Ammon's horn (tissue), 1 donor: ENCODE measurements at regions not wholly inside any gene's neighbourhood (a gene's known extent, or its start where the extent isn't known, plus 50 kb on each side); places are given as distances from the start of the nearest gene placed in this dataset.
A peak's percentile ranks its signal among the peaks of the same experiment; 100 is the strongest.
"Not testable (repeated sequence)": the region's sequence is repeated elsewhere in the genome, so short reads cannot be mapped to it uniquely, and the experiment has no call there.

Source experiments
- DNase-seq: peaks from one replicate; pipeline ENCODE4 v3.0.0-alpha.2; 2016; ENCODE audit warnings: low spot score

DNA sequence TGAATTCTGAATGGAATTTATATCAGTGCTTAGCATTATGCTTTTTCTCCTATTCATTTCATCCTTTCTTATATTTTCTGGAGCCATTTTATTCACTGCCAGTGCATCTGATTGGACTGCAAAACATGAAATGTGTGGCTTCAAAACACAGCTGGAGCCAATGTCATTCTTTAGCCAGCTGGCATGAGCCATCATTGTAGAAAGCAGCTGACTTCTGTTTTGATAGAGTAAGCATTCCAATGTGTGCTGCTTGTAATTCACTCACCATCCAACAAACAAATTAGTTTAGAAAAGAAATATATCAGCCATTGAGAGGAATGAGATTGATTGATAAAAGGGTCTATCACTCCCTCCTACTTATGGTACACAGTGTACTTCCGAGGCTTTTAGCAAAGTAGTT, 2616.0 kb downstream of the ARAP2 start:
- DNase-seq, result peak; percentile 43

DNA sequence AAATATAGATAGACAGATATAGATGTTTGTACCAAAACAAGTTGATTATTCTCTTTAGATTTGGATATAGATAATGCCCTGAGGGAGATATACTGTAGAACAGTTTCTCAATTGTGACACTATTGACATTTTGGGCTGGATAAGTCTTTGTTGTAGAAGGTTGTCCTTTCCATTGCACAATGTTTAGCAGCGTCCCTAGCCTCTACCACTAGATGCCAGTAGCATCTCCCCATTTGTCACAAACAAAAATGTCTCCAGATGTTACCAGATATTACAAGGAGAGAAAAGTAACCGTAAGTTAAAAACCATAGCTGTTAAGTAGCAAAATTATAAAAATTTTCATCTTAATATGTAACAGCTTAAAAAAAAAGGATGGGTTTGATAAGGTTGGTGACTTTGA, 2595.3 kb downstream of the ARAP2 start:
- DNase-seq, result no peak

DNA sequence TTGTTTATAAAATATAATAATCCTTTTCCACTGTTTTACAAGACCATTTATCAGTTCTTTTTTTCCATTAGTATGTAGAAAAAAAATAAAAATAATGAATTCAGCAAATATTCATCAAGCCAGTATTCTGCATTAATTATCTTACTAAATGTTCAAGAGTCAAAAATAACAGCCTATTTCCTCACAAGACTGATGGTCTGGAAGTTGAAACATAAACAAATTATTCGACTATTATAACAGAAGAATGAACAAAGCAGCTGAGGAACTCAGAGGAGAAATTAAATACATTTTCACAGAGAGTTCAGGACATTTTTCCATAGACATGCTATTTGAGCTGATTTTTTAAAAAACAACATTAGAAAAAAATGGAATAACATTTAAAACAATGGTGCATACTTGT, 2594.8 kb downstream of the ARAP2 start:
- no peak for DNase-seq

DNA sequence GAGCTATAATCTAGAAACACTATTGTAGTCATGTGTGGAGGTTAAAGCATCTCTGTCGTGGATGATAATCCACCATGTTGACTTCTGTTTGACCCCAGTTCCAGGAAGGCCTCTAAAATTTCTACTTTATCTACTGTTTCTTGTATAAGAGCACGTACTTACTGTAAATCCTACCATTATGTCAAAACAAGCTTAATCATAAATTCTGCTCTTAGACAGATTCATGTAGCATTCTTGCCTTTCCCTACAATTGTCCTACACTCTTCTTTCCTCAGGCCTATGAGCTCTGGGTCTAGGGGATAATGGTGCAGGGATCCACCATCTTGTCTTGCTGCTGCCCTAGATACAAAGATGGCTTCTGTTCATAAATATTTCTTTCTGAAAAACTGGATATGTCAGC, 2594.3 kb downstream of the ARAP2 start:
- DNase-seq, result no peak

DNA sequence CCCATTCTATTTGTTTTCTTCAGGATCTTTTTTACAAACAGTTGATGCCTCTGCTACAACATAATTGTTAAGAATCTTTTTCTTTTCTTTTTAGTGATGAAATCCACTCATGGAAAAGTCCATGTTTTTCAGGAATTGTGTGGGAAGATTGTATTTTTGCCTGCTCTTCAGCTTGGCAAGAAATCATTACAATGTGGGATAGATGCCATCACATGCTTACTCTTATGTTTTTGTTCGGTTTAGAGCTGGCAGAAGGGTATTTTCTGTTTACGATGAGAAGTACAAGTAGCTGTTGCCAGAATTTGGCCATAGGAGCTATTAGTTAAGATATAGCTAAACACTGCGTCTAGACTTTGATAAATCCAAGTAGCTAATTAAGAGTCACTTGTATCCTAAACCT, 2585.3 kb downstream of the ARAP2 start:
- peak; percentile 13 for DNase-seq

DNA sequence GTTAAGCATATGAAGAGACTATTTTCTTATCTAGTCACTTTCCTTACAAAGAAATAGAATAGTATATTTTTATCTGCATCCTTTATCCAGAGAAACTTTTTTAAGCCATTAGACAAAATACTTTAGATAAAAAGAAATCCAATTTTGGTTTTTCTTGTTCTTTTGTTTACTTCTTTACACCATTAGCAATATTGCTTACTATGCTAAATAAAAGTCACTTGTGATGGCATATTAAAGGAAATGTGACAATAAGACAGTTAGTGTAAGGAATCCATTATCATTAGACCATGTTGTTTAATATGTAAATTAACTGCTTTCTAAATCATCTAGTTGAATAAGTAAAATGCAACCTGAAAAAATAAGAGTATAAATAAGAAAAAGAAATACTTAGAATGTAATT, 2582.7 kb downstream of the ARAP2 start:
- no peak for DNase-seq

DNA sequence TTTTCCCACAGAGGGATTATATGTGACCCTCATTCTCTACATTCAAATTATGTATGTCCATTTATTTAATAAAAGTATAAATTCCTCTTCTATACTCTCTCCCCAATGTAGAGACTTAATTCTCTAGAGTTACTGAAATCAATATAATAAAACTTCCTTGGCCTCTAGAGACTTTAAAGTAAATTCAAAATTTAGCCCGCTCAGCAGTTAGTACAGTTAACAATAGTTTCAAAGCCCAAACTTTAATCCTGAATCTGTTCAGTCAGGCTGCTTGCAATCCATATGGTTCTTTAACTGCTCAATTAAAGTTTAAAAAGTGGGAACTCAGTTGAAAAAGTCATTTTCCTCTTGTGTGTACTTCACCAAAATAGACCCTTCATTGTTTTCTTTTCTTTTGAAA, 2558.4 kb downstream of the ARAP2 start:
- DNase-seq, result no peak

DNA sequence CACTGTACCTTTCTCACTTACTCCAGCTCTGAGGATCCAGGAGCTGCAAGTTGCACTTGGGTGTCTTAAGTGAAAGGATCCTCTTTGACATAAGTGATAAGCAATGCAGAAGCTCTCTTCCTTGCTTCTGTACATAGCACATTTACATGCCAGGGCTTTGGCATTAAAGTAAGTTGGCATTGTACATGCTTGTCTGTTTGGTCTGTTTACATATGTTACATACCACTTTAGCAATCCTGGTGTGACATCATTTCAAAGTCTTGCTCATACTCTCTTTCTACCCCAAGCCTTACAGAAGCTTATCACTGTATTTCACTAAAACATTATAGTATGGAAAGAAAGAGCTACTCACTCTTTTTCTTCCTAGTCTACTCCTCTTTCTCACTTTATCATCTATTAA, 2548.3 kb downstream of the ARAP2 start:
- no peak for DNase-seq

DNA sequence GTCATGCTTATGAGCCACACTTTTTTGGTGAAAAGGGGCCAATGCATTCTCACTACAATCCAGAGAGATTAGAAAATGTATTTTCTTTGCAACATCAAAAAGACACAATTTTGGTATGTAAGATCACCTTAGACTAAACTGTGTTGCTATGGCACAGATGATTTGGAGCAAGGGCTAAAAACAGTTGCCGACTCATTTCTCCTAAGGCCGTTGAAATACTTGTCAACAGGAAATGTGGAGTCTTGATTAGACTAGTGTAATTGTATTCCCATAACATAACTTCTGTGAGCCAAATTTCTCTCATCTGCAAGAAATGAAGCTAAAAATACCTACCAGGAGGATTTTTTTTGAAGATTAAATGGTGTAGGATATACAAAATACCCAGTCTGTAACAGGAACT, 2547.7 kb downstream of the ARAP2 start:
- no peak for DNase-seq

DNA sequence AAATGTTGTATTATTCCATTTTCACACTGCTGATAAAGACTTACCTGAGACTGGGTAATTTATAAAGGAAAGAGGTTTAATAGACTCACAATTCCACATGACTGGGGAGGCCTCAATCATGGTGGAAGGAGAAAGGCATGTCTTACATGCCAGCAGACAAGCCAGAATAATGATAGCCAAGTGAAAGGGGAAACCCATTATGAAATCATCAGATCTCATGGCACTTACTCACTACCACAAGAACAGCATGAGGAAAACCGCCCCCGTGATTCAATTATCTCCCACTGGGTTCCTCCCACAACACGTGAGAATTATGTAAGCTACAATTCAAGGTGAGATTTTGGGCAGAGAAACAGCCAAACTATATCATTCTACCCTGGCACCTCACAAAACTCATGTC, 2535.1 kb downstream of the ARAP2 start:
- no peak for DNase-seq

DNA sequence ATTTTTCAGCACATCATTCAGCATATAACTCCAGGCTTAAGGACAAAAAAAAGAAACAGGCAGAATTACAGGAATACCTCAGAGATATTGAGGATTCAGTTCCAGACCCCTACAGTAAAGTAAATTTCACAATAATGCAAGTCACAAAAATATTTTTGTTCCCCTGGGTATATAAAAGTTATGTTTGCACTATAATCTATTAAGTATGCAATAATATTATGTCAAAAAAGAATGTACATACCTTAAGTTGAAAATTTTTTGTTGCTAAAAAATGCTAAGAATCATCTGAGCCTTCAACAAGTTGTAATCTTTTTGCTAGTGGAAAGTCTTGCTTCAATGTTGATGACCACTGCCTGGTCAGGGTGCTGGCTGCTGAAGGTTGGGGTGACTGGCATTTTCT, 2532.5 kb downstream of the ARAP2 start:
- no peak for DNase-seq

DNA sequence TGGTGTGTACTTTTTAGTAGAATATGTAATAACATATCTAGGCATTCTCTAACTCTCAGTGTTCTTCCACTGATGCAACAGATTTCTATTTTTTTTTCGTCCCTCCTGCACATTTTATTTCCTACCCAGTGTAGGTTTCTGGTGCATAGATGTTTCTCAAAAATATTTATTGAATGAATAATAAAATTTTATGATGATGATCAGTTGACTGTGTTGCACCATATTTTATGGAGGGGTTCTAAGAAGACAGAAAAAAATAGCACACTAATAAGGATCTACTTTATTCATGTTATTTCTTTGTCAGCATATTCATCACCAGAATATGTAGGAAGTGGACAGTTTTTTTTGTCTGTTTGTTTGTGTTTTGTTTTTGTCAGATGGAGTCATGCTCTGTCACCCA, 2529.3 kb downstream of the ARAP2 start:
- no peak for DNase-seq

DNA sequence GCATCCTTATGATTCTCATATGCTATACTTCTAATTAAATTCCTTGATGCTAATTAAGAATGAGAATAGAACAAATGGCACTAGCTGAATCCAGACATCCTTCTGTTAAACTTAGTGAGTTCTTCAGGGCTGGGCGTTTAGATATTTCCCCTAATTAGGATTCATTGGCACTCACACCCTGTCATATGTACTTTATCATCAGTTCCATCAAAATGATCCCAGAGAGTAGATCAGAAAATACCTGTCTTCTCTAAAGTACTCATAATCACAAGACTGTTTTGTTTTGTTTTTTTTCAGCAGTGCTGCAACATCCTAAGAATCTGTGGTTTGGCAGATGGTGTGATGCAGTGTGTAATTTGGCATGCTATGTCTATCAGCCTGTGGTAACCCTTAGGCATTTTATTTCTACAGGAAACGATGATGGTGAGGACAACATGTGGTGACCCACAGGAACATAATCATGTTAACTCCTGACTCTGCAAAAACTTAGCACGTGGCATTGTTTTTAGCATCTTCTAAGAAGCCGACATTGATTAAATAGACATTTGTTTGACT, 2528.4 kb downstream of the ARAP2 start:
- no peak for DNase-seq

DNA sequence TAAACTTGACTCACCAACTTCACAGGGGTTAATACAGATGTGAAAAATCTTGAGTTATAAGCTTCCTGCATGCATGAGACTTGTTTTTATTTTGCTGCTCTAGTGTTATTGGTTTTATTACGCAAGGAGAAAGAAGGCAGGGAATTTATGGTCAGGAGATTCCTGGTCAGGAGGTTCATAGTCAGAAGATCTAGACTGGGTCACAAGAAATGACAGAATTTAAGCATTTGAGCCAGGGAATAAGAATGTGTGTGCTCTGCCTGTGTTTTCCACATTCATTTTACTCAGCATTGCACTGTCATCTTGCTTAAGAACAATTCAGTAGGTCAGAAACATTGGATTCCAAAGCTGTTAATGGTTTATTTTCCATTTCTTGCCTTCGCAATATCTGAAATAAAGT, 2522.1 kb downstream of the ARAP2 start:
- no peak for DNase-seq

DNA sequence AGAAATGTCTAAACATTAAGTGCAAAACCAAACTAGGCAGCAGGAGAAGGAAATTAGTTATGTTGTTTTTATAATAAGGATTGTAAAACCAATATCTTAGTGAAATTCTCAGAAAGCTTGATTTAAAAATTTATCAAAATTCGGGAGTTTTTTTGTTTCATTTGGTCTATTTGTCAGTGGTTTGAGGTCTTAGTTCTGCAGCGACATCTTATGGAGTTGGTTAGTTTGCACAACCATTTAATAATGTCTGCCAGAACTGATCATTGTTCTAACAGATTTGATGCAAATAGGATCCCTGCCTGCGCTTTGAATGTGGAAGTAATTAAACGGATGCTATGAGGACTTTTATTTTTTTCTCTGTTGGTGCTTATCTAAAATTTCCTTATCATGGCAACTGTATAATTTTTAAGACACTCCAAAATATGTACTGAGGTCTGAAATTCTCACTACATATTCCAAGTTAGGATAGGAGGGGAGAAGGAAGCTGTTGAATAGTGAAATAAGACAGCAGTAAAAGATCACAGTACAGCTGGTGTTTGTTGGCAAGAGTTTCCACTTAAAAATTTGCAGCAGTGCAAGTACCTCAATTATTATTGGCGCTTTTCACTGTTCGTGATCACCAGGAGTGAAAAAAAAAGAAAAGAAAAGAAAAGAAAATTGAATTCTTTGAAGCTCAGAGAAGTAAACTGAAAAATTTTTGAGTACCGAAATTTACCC, 2521.4 kb downstream of the ARAP2 start:
- DNase-seq, result peak; percentile 78

DNA sequence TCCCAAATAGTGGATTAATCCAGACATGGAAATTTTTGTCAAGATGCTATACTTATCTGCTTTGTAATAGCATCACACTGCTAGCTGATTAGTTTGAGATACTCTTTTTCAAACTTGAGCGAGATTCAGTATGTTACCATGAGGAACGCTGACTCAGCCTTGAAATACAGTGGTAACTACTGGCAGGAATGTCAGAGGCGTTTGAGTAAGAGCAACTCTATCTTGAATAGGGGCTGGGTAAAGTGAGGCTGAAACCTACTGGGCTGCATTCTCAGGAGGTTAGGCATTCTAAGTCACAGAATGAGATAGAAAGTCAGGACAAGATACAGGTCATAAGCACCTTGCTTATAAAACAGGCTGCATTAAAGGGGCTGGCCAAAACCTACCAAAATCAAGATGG, 2519.6 kb downstream of the ARAP2 start:
- no peak for DNase-seq

DNA sequence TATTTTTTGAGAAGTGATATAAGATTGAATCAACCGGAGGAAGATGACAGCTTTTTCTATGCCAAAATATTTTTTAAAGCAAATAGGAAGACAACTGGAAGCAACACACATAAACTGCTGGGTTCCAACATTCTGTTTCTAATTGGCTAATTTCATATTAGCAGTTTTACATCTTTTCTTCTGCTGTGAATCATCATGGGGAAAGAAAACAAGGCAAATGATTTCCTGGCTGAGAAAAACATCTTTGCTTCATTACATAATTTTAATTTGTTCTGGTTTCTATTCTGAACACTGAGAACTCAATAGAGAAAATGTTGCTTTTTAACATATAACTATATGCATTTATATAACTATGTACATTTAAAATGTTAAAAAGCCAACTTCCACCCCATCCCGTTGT, 2518.5 kb downstream of the ARAP2 start:
- no peak for DNase-seq

DNA sequence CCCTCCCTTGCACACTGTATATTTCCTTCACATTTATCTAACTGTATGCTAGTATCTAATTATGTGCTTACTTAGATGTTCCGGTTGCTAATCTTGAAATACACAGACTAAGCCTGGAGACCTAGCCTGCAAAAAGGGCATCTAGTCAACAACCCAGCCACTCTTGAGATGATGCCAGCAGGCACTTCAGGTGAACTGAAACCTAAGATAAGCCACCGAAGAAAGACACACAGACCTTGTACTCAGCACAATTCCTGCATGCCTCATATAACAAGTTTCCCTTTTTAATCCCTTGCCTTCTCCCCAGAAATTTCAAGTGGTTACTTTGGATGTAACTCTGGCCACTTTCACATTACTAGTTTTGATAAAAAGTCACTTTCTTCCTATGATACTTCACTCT, 2506.6 kb downstream of the ARAP2 start:
- DNase-seq, result no peak

DNA sequence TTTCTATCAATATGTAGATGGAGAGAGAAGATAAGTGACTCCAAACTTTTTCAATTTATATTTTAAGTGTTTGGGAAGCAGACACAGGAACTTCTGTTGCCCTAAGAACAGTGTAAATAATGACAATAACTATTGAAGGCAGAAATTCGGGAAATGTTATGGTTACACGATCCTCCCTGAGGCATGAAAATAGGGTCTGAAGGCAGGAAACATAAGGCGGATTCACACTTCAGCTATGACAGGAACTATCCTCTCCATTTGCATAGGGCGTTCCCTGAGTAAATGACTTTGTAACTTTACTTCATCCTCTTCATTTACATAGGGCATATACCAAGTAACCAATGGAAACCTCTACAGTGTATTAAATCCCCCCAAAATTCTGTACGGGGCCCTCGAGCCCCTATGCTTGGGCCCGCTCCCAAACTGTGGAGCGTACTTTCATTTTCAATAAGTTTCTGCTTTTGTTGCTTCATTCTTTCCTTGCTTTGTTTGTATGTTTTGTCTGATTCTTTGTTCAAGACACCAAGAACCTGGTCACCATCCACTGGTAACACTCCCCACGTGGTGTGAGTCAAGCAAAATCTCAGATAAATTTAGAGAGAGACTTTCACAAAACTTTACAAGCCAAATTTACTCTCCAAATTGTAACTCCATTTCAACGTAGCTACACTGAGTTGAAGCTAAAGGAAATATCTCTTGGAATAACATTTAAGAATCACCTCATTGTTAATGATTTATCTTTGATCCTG, 2504.3 kb downstream of the ARAP2 start:
- DNase-seq, result no peak

DNA sequence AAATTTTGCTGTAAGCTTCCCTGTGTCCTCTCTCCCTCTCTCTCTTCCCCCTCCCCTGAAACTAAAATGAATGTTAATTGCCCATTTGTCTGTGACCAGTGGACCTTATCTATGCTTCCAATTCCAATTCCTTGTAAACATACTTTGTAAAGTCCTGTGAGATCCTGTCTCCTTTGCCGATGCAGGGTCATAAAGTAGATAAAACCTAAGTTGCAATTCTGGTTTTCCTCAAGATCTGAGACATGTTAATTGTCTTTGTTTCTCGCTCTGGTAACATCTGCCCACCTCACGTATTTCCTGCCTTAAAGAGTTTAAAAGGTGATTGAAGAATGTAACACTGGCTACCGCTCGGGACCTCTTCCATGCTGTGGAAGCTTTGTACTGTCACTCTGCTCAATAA, 2503.4 kb downstream of the ARAP2 start:
- not testable (repeated sequence) for DNase-seq

DNA sequence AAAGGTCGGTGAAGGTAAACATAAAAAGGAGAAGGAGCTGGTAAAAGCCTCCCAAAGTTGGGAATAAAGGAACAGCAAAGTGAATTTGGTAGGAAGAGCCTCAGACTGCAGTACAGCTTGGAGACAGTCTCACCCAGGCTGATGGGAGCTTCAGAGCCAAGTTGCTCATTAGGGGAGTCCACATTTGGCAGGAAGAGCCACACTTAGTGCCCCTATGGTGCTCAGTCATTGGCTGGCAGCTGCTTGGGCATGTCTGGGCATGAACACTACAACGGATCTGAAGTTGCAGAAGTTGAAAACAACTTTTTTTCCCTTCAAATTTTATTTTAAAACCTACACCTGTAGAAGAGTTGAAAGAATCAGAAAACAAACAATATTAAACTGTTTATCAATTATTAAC, 2497.3 kb downstream of the ARAP2 start:
- no peak for DNase-seq

DNA sequence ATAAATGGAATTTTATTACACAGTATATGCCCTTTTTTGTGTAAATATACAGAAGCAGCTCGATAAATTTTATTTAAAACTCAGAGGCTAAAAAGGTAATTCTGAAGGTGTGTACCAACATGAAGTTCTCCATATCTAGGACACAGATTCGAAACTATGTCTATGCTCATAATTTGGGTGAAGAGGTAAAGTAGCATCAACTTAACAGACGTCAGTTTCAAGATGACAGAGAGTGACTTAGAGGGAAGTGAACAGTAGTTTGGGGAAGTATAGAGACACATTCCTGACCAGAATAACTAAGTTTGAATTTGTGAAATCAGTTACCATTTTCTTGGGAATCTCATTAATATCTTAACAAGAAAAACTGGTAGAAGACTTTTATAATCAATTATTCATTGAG, 2493.3 kb downstream of the ARAP2 start:
- no peak for DNase-seq

DNA sequence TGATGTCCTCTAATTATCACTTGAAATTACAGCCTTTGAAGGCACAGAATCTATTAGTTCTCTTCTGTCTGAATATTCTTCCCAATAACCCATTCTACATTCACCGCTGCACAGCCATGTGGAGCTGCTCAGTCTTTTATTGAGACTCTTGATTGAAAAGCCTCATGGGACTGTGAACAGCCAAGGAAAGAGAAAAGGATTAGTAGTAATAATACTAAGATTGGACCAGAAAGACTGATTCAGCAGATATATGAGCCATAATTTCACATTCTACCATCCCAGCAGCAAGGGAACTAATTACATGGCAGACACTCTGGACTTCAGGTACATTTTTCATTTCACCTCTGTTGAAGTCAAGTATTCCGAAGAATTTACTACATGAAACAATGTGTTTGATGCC, 2471.7 kb downstream of the ARAP2 start:
- no peak for DNase-seq
